ENCODE measurements at regions not wholly inside any gene's neighbourhood (a gene's known extent, or its start where the extent isn't known, plus 50 kb on each side); places are given as distances from the start of the nearest gene placed in this dataset.

GRCh38 chr2:5172923-5173322 lies 519.3 kb upstream of the SOX11 start:
- no peak overlapping the region for H3K27ac ChIP-seq (replicated peaks in 1 of 4)
- intact Hi-C loops (cut with DNase I), result no loop called here
- no peaks in the 10 kb centered on the region for H3K9me3 ChIP-seq
- peaks cover 0 to 11% (median 3%) of the 10 kb centered on the region in 4 donors for H3K4me1 ChIP-seq
- no peaks in the 10 kb centered on the region for H3K27me3 ChIP-seq
- TF ChIP-seq POLR2A (IDR thresholded peaks at IDR 0.05; ENCODE audit: low read depth) (no peak), CTCF (IDR thresholded peaks at IDR 0.05) (no peak), EP300 (IDR thresholded peaks at IDR 0.05) (no peak), POLR2AphosphoS5 (IDR thresholded peaks at IDR 0.05) (no peak)
- DNase-seq (ENCODE audit: extremely low spot score), result no peak
- H3K4me3 ChIP-seq, result no peak overlapping the region
- H3K36me3 ChIP-seq, result no peaks in the 10 kb centered on the region
- WGBS, result 73% methylated on average over 2 of the region's 2 CpGs

GRCh38 chr2:5173876-5174535 lies 518.2 kb upstream of the SOX11 start:
- DNase-seq (ENCODE audit: extremely low spot score), result no peak
- Histone ChIP-seq H3K27me3 (no peaks in the 10 kb centered on the region), H3K27ac (replicated peaks in 1 of 4) (no peak overlapping the region), H3K4me1 (peaks cover 0 to 11% (median under 1%) of the 10 kb centered on the region in 4 donors), H3K9me3 (no peaks in the 10 kb centered on the region), H3K36me3 (no peaks in the 10 kb centered on the region), H3K4me3 (no peak overlapping the region)
- intact Hi-C loops (cut with DNase I), result no loop called here
- WGBS, result 80% methylated on average over 2 of the region's 2 CpGs
- TF ChIP-seq POLR2A (IDR thresholded peaks at IDR 0.05; ENCODE audit: low read depth), result no peak
- no peak for TF ChIP-seq EP300 (IDR thresholded peaks at IDR 0.05)
- no peak for TF ChIP-seq CTCF (IDR thresholded peaks at IDR 0.05)
- TF ChIP-seq POLR2AphosphoS5 (IDR thresholded peaks at IDR 0.05), result no peak

GRCh38 chr2:5175231-5175630 lies 517.0 kb upstream of the SOX11 start:
- Histone ChIP-seq H3K36me3 (no peaks in the 10 kb centered on the region), H3K9me3 (no peaks in the 10 kb centered on the region), H3K27me3 (no peaks in the 10 kb centered on the region), H3K4me1 (peaks cover 0 to 9% (median 0%) of the 10 kb centered on the region in 4 donors), H3K27ac (replicated peaks in 1 of 4) (no peak overlapping the region), H3K4me3 (no peak overlapping the region)
- TF ChIP-seq POLR2A (IDR thresholded peaks at IDR 0.05; ENCODE audit: low read depth) (no peak), CTCF (IDR thresholded peaks at IDR 0.05) (no peak)
- DNase-seq (ENCODE audit: extremely low spot score), result no peak
- intact Hi-C loops (cut with DNase I), result no loop called here

GRCh38 chr2:5176764-5177163 lies 515.4 kb upstream of the SOX11 start:
- Histone ChIP-seq H3K27ac (replicated peaks in 1 of 4) (no peak overlapping the region), H3K36me3 (no peaks in the 10 kb centered on the region), H3K27me3 (no peaks in the 10 kb centered on the region), H3K9me3 (no peaks in the 10 kb centered on the region), H3K4me1 (no peaks in the 10 kb centered on the region), H3K4me3 (no peak overlapping the region)
- intact Hi-C loops (cut with DNase I), result no loop called here
- TF ChIP-seq EP300 (IDR thresholded peaks at IDR 0.05), result no peak
- TF ChIP-seq POLR2AphosphoS5 (IDR thresholded peaks at IDR 0.05), result no peak
- no peak for TF ChIP-seq CTCF (IDR thresholded peaks at IDR 0.05)
- no peak for TF ChIP-seq POLR2A (IDR thresholded peaks at IDR 0.05; ENCODE audit: low read depth)
- 75% methylated on average over 4 of the region's 4 CpGs for WGBS
- no peak for DNase-seq (ENCODE audit: extremely low spot score)

- Histone ChIP-seq H3K27me3 (no peaks in the 10 kb centered on the region), H3K36me3 (no peaks in the 10 kb centered on the region), H3K4me3 (no peak overlapping the region), H3K9me3 (no peaks in the 10 kb centered on the region), H3K27ac (replicated peaks in 1 of 4) (no peak overlapping the region), H3K4me1 (no peaks in the 10 kb centered on the region)
- WGBS, result 84% methylated on average over 5 of the region's 5 CpGs
- intact Hi-C loops (cut with DNase I), result no loop called here
- DNase-seq (ENCODE audit: extremely low spot score), result no peak
- TF ChIP-seq CTCF (IDR thresholded peaks at IDR 0.05), result no peak
- no peak for TF ChIP-seq POLR2A (IDR thresholded peaks at IDR 0.05; ENCODE audit: low read depth)
- TF ChIP-seq POLR2AphosphoS5 (IDR thresholded peaks at IDR 0.05), result no peak
- TF ChIP-seq EP300 (IDR thresholded peaks at IDR 0.05), result no peak
Observed at GRCh38 chr2:5183031-5183430, 509.2 kb upstream of the SOX11 start.
